GM12873 (cell line): ENCODE measurements at regions not wholly inside any gene's neighbourhood (a gene's known extent, or its start where the extent isn't known, plus 50 kb on each side); places are given as distances from the start of the nearest gene placed in this dataset.

ENCODE experiments used
- CTCF ChIP-seq: IDR thresholded peaks from 2 replicates; pipeline ENCODE4 v1.5.1; 2012; ENCODE audit warnings: low read depth, mild to moderate bottlenecking, moderate library complexity, low read length, control low read depth; ENCODE audit not compliant: insufficient read depth; ENCODE audit errors: missing control alignments

DNA sequence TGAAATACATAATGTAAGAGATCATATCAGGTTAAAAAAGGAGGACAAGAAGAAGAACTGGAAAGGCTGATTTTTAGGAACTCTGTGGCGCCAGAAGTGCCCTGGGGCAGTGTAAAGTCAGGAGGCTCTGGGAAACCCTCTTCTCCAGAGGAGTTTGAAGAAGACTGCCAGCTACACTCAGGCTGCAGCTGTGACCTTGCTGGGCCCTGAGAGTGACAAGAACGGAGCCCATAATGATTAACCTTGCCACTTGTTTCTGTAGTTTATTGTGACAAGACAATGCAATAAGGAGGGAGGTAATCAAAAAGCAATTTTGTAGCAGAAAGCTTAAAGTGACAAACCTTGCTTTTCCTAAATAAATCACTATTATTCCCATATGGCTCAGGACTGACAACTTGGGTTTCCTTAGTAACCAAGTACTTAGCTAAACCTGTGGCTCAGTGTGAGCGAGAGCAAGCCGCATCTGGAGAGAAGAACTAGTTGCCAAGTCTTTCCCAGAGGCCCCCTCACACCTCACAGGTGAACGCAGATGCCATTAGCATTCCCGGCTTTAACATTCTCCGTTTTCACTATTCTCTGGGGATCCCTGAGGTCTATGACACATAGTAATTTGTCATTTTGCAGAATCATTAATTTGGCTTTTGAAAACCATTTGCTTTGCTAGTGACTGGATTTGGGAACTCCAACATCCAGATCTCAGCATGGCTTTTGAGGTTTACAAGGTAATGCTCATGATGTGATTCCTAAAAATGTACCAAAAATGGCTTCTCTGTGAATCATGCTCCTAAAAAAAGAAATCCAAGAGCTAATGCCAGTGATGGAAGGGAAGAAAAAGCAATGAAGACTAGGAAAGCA lies 115.9 kb downstream of the OMA1 start:
- no peak for TF ChIP-seq CTCF

DNA sequence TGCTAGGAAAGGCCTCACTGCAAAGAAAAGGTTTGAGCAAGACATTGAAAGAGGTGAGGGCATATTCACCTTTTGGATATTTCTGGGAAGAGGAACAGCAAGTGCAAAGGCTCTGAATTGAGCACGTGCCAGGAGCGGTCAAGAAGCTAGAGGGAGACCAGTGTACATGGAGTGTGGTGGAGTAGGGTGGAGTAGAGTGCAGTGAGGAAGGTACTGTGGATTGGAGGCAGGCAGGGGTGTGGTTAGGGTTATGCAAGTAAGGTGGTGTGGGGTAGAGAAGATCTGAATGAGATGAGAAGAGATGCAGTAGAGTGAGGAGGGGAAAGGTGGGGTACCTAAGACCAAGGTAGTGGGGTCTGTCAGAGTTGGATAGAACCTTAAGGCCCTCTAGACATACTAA lies 119.6 kb downstream of the OMA1 start:
- no peak for TF ChIP-seq CTCF

GRCh38 chr1:58422436-58422835 lies 124.1 kb downstream of the OMA1 start:
- TF ChIP-seq CTCF = no peak

DNA sequence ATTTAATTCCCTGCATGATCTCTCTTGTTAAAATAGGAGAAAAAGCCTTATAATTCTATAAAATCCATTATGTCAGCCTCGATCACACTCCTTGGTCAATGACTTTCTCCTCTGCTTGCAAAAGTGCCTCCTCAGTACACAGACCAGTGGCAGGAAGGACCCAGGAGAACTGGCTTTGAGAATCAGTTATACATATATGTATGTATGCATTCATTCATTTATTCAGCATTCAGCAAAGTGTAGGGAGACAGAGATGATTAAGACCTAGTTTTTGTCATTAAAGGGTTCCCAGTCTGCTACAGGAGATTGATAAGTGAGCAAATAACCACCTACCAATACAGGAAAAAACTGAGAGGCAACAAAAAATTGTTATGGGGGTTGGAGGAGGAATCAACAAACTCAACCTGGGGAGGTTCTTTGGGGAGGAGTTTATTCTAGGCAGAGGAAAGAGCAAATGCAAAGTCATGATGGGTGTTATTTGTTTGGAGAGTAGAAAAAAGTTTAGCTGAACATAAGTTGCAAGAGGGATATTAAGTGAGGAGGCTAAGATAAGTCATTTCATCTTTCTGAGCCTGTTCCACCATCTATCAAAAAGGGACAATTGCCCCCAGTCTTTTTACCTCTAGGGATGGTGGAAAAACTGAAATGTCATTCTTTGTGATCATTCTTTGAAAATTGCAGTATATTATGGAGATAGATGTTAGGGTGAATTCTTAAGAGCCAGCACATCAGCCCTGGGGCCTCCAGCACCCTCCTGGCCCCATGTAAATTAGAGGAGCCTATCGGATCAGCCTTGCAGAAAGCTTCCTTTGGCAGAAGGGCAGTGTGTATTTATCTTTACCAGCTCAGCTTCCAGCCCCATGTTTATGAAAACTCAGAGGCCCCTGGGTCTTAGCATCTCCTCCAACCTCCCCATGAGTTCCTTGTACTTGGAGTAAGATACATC lies 128.0 kb downstream of the OMA1 start:
- no peak for TF ChIP-seq CTCF

GRCh38 chr1:58412071-58412580 lies 134.4 kb downstream of the OMA1 start:
- TF ChIP-seq CTCF = no peak

DNA sequence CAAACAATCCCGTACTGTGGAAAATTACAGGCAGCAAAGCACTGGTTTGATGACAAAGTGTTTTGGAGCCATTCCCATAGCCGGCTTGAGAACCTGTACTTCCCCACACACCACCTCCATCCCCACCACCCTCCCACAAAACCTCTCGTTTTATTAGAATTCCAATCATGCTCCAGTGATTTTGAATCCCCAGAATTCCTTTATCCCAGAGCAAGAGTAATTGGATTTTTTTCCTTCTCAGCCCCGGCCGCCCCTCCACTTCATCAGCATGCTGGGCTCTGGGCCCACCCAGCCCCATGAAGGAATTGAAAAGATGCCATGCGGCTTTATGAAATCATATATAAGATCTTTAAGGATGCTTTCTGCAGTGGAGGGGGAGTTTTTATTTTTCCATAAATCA lies 136.6 kb downstream of the OMA1 start:
- TF ChIP-seq CTCF = no peak

DNA sequence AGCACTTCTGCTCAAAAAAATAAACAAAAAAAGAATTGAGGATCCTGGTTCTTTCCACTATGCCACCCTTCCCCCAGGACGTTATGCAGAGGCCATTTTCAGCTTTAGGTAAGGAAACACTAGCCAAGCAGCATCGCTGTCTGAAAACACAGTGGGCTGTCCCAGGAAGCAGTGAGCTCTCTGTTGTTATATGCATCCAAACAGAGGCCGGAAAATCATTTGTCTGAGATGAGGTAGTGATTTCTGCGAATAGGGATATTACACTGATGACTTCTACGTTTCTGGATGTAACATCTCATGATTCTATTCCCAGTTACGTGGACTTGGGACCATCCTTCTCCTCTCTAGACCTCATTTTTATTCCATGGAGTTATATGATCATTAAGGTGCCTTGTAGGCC lies 137.2 kb downstream of the OMA1 start:
- no peak for TF ChIP-seq CTCF
